ENCODE measurements at regions not wholly inside any gene's neighbourhood (a gene's known extent, or its start where the extent isn't known, plus 50 kb on each side); places are given as distances from the start of the nearest gene placed in this dataset.

DNA sequence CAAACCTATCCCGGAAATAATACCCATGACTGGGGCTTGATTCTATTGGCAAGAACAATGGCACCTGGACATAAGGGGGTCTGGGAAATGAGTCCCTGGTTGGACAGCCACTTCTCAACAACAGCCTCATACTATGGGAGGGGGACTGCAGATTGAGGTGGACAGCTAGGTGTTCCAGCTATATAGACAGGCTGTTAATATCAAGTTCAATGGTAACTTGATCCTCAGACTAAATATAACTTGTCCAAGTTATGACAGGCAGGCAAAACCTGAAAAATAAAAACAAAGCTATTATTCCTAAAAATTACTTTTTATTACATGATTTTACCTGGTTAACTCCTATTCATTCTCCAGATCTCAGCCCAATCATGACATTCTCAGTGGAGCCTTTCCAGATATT is 267.3 kb downstream of the TTC8 start:
- no peaks in the 10 kb centered on the region for H3K36me3 ChIP-seq (replicated peaks in 1 of 2; ENCODE audit: control extremely low read depth in 1 of 2, control insufficient read depth in 1 of 2, extremely low read depth in 1 of 2, insufficient read depth in 2 of 2, low read length in 1 of 2)
- H3K4me3 Mint-ChIP-seq, result no peak overlapping the region
- no peaks in the 10 kb centered on the region for H3K4me1 Mint-ChIP-seq
- no peak overlapping the region for H3K4me3 ChIP-seq (ENCODE audit: control extremely low read depth in 1 of 5, extremely low read depth in 1 of 5, insufficient read depth in 1 of 5, low read depth in 2 of 5, low read length in 4 of 5)
- DNase-seq (no peak), ATAC-seq (ENCODE audit: low read depth) (no peak)
- no peaks in the 10 kb centered on the region for H4K20me1 ChIP-seq (ENCODE audit: control insufficient read depth, insufficient read depth, low read length, poor library complexity, severe bottlenecking)
- H3K27ac Mint-ChIP-seq, result no peak overlapping the region
- no peaks in the 10 kb centered on the region for H3K27me3 ChIP-seq (replicated peaks in 1 of 4; ENCODE audit: control extremely low read depth in 1 of 4, control insufficient read depth in 3 of 4, insufficient read depth in 4 of 4, low read length in 3 of 4)
- WGBS (ENCODE audit: insufficient coverage), result no CpG with 5 or more reads among the region's 1 CpG
- H3K4me1 ChIP-seq (ENCODE audit: control insufficient read depth in 2 of 2, insufficient read depth in 2 of 2, low read length in 2 of 2), result no peaks in the 10 kb centered on the region
- no peak overlapping the region for H3K4me2 ChIP-seq (replicated peaks; ENCODE audit: low read depth, low read length, poor library complexity, severe bottlenecking)
- POLR2A ChIA-PET, result no interaction called here
- H3K9me3 Mint-ChIP-seq (ENCODE audit: insufficient read depth), result no peaks in the 10 kb centered on the region
- intact Hi-C loops (cut with micrococcal nuclease), result no loop called here
- H3K9ac ChIP-seq (ENCODE audit: low read length), result no peak overlapping the region
- no peak for TF ChIP-seq EZH2 (IDR thresholded peaks at IDR 0.05; ENCODE audit: borderline replicate concordance, insufficient read depth, low read depth, low read length, poor library complexity, severe bottlenecking)
- no peak for TF ChIP-seq CTCF (IDR thresholded peaks at IDR 0.05)
- no peak overlapping the region for H2AFZ ChIP-seq (ENCODE audit: insufficient read depth, low read depth, low read length, poor library complexity, severe bottlenecking)
- H3K27ac ChIP-seq (ENCODE audit: low read length in 2 of 2), result no peak overlapping the region
- no peaks in the 10 kb centered on the region for H3K9me3 ChIP-seq (ENCODE audit: control extremely low read depth in 1 of 3, control insufficient read depth in 2 of 3, insufficient read depth in 1 of 3, low read length in 2 of 3)
- H3K79me2 ChIP-seq (ENCODE audit: control insufficient read depth, insufficient read depth, low read length), result no peaks in the 10 kb centered on the region
- CTCF ChIA-PET, result no interaction called here
- H3K27me3 Mint-ChIP-seq, result peaks cover 15% of the 10 kb centered on the region

GRCh38 chr14:89093083-89093730 is 268.8 kb downstream of the TTC8 start:
- Mint-ChIP-seq H3K27ac (no peak overlapping the region), H3K4me3 (no peak overlapping the region), H3K4me1 (no peaks in the 10 kb centered on the region), H3K9me3 (ENCODE audit: insufficient read depth) (no peaks in the 10 kb centered on the region), H3K27me3 (peaks cover 19% of the 10 kb centered on the region)
- POLR2A ChIA-PET, result no interaction called here
- 95% methylated on average over 3 of the region's 3 CpGs for WGBS (ENCODE audit: insufficient coverage)
- no peaks in the 10 kb centered on the region for H3K79me2 ChIP-seq (ENCODE audit: control insufficient read depth, insufficient read depth, low read length)
- H3K36me3 ChIP-seq (replicated peaks in 1 of 2; ENCODE audit: control extremely low read depth in 1 of 2, control insufficient read depth in 1 of 2, extremely low read depth in 1 of 2, insufficient read depth in 2 of 2, low read length in 1 of 2), result no peaks in the 10 kb centered on the region
- H3K4me3 ChIP-seq (ENCODE audit: control extremely low read depth in 1 of 5, extremely low read depth in 1 of 5, insufficient read depth in 1 of 5, low read depth in 2 of 5, low read length in 4 of 5), result no peak overlapping the region
- H3K4me2 ChIP-seq (replicated peaks; ENCODE audit: low read depth, low read length, poor library complexity, severe bottlenecking), result no peak overlapping the region
- no peak overlapping the region for H2AFZ ChIP-seq (ENCODE audit: insufficient read depth, low read depth, low read length, poor library complexity, severe bottlenecking)
- CTCF ChIA-PET, result no interaction called here
- DNase-seq (no peak), ATAC-seq (ENCODE audit: low read depth) (no peak)
- H4K20me1 ChIP-seq (ENCODE audit: control insufficient read depth, insufficient read depth, low read length, poor library complexity, severe bottlenecking), result no peaks in the 10 kb centered on the region
- TF ChIP-seq EZH2 (IDR thresholded peaks at IDR 0.05; ENCODE audit: borderline replicate concordance, insufficient read depth, low read depth, low read length, poor library complexity, severe bottlenecking), result no peak
- no peaks in the 10 kb centered on the region for H3K4me1 ChIP-seq (ENCODE audit: control insufficient read depth in 2 of 2, insufficient read depth in 2 of 2, low read length in 2 of 2)
- no peak overlapping the region for H3K9ac ChIP-seq (ENCODE audit: low read length)
- intact Hi-C loops (cut with micrococcal nuclease), result no loop called here
- no peaks in the 10 kb centered on the region for H3K9me3 ChIP-seq (ENCODE audit: control extremely low read depth in 1 of 3, control insufficient read depth in 2 of 3, insufficient read depth in 1 of 3, low read length in 2 of 3)
- H3K27ac ChIP-seq (ENCODE audit: low read length in 2 of 2), result no peak overlapping the region
- H3K27me3 ChIP-seq (replicated peaks in 1 of 4; ENCODE audit: control extremely low read depth in 1 of 4, control insufficient read depth in 3 of 4, insufficient read depth in 4 of 4, low read length in 3 of 4), result no peaks in the 10 kb centered on the region

Measured in B cell (primary cell).